ENCODE measurements at regions not wholly inside any gene's neighbourhood (a gene's known extent, or its start where the extent isn't known, plus 50 kb on each side); places are given as distances from the start of the nearest gene placed in this dataset.
A peak's percentile ranks its signal among the peaks of the same experiment; 100 is the strongest.

DNA sequence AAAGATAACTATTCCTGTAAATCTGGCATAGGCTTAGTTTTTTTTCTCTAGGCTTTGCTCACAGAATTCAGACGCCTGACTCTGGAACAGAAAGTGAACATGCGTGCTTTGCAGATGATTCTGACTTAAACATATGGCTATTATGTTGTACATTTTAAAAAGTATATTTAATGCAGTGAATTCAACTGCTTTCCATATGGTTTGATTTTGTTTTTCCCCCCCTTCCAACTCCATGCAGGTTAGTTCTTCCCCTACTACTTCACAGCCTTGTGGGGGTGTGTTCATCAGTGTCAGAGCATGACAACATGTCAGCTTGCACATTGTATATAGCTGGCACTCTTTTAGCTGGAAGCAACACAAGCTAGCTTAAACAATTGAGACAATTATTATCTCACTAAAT lies 226.8 kb downstream of the TMEM167A start:
- DNase-seq = no peak

DNA sequence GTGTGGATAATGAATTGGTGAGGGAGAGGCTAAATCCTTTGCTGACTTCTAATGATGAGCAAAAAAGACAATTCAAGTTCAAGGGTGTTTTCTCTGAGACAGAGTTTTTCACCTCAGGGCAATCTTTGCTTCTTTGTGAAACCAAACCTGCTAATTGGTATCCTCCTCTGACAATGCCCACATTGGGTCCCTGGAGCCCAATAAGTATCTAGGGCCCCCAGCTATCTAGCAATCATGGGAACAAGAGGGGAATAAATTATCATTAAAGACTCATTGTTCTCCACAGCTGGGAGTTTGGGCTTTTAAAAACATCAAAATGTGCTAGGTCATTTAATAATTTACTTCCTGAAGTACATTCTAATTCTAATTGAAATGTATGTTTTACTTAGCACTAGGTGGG lies 227.3 kb downstream of the TMEM167A start:
- DNase-seq = no peak

DNA sequence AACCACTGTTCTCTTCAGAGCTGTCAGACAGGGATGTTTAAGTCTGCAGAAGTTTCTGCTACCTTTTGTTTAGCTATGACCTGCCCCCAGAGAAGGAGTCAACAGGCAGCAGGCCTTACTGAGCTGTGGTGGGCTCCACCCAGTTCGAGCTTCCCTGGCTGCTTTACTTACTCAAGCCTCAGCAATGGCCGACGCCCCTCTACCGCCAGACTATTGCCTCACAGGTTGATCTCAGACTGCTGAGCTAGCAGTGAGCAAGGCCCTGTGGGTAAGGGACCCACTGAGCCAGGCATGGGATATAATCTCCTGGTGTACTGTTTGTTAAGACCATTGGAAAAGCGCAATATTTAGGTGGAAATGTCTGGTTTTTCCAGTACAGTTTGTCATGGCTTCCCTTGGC lies 229.6 kb downstream of the TMEM167A start:
- DNase-seq = no peak

DNA sequence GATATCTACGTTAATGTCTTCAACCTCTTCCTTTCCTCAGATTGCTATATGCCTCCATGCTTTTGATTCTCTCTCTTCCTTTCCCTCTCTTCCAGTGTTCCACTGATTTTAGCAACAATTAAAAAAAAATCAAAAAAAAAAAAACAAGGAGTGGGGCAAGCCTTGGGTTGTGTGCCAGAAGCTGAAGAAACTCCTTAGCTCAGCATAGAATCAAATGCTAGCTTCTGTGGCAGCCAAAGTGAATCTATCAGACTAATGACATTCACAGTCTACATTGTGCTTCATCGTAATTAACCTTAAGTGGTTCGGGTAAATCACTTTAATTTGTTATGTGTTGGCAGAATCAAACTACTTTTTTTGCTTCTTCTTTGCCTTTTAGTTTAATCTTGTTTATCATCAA lies 237.3 kb downstream of the TMEM167A start:
- no peak for DNase-seq

DNA sequence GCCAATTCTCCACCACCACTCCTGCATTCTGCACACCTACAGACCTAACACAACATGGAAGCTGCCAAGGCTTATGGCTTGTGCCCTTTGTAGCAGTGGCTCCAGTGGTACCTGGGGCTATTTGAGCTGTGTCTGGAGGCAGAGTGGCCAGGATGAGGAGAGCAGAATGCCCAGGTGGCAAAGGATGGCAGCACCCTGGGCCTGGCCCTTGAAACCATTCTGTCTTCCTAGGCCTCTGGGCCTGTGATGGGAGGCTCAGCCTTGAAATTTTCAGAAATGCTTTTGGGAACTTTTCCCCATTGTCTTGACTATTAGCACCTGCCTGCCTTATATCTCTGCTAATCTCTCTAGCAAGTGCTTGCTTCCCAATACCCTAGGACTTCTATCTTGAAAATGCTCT lies 241.7 kb downstream of the TMEM167A start:
- no peak for DNase-seq

DNA sequence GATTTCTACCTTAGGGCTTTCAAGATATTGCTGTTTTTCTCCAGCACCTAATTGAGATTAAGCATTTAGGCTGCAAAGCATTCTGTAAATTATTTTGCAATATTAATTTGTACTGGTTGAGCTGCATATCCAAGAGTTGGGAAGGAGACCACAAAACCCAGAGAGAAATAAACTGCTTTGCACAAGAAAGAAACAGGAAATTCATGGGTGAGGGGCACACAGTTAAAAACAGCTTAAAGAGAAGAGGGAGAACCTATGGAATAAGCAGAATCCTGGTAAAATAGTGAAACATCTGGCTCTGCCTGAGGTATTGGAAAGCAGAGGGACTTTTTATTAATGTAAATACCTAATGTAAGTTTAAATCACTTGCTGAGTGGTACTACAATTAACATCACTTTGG lies 243.0 kb downstream of the TMEM167A start:
- DNase-seq = no peak

DNA sequence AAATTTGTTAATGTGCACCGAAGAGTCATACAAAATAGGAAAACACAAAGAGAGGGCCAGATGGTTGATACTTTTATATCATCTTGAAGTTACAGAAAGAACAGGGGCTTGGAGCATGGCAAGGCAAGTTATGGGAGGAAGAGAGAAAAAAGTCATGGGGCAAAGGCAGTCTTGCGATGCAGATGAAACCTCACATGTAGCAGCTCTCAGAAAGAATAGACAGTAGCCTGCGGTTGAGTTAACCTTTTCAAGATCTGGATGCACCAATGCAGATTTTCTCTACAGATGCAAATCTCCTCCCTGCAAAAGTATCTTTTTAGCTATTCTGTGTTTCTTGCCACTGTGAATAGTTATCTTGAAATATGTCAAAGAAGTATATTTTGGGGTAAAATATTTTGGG lies 243.9 kb downstream of the TMEM167A start:
- no peak for DNase-seq

DNA sequence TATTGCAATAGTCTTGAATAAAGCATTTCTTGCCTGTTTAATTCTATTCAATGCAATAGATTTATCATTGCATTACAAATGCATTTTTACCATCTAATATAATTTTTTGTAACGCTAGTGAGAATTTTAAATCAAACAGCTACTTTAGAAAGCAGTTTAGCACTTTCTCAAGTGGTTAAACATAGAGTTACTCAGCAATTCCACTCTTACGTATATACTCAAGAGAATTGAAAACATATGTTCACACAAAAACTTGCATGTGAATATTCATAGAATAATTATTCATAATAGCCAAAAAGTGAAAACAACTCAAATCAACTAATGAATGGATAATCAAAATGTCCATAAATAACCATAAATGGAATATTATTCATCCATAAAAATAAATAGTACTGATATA lies 244.7 kb downstream of the TMEM167A start:
- DNase-seq = no peak

DNA sequence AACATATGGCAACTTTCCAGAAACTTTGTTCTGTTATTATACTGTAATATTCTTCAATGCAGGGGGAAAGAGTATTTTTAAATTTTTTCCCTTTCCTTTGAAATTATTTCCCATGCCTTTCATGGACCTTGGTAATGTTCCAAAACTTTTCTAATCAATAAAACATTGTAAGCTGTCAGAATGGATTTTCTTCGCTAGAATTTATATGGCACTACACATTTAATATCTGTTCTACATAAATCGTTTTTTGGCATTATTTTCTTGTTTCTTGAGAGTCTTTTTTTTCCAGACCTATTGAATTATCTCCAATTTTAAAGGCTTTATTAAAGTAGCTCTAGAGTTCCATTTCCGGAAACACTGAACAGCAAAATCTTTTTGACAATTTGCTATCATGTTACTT lies 249.0 kb downstream of the TMEM167A start:
- DNase-seq = no peak

DNA sequence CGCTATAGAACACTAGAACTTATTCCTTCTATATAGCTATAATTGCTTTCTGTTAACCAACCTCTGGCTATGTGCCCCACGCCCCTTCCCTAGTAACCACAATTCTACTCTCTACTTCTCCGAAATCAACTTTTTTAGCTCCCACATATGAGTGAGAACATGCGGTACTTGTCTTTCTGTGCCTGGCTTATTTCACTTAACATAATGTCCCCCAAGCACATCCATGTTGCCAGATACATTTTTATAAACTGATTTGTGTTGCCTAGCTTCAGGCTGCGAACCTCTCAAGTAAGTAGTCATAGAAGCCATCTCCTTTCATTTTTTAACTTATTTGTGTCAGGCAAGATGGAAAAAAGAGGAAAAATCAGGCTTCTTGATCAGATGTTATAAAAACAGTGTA lies 249.5 kb downstream of the TMEM167A start:
- no peak for DNase-seq

DNA sequence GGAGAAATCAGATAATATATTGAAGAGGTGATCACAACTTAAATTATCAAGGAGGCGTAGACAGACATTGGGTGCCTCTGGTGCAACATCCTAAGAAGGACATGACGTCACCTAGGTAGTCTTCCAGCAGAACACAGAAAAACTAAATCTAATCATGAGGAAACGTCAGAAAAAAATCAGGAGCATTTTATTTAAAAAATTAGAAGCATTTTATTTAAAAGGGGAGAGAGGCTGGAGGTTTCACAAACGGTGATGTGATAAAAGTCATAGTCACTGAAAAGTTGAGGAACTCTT lies 254.6 kb downstream of the TMEM167A start:
- no peak for DNase-seq

DNA sequence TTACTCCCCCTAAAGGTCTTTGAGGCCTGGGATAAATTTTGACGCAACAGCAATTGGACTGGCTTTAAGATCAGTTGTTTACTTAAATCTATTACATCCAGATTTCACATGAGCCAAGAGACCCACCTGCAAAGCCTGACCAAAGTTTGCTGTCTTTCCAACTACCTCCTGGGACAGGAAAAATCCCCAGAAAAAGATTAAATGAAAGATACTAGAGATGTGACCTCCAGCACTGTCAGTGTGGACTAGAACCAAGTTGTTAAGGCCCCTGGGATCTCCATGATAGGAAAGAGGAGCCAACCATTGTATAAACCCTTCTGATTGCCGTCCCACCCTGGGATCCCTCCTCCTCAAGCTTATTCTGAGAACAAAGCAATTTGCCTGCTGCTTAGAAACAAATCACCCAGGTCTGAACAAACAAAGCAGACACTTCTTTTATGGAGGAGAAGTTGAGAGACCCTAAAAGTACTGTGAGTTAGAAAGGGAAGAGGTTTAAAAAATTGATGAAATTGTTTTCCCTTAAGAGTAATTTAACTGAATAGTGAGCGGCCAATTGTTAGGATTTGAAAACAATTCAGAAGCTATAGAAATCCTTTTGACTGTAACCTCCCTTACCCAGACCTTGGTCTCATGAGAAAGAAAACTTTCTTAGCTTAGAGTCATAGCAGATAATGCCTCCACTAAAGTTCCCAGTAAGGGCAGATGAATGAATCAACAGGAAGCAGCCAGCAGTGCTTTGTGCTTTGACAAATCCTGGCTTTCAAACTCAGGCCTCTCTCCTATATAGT lies 255.2 kb downstream of the TMEM167A start:
- no peak for DNase-seq

DNA sequence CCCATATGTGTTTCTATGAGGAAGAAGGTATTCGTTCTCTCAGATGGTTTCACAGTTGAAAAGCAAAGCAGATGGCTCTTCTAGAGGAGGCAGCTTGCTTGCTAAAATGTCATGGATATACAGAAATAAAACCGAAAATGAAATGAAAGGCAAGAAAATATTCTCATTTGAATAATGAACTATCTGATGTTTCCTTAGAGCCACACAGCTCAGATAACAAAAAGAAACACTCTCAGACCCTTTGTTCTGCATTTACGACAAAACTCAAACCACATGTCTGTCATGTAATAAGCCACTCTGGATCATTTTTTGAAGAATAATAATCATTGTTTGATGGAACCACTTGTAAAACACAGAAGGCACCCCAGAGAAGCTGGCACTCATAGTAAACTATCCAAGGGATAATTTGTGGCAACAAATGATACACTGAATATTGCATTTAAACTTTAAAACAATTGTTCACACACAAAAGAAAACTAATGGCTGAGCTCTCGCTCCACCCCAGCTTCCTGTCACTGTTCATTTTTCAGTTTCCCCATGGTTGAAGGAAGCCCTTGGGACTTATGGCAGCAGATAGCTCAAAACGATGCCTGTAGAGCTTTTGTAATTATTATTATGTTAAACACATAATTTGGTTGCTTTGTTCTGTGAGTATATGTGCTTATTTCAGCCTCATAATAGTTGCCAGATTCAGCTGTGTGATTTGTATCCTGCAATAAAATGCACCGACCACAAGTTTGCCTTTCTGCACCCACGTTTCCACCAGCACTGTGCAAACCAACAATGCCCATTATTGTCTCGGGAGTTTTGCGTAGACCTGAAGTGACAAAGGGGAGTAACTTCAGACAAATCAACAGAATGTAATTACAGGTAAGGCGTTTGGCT lies 256.0 kb downstream of the TMEM167A start:
- DNase-seq = no peak

DNA sequence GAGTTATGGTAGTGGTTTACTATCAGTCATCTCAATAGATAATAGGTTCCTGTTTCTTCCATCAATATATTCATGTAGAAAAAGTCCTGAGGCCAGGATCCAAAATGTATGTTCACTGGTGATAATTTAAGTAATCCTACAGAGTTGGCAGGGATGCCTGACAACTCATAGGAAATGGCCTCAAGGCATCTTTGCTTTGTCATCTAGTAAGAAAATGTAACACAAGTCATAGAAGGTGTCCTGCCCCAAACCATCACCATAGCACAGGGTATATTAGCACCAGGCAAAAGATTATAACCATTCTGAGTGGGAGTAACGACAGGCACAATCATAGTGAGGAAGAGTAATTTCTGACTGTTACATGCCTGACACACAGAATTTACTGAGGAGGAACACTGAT lies 257.0 kb downstream of the TMEM167A start:
- no peak for DNase-seq

DNA sequence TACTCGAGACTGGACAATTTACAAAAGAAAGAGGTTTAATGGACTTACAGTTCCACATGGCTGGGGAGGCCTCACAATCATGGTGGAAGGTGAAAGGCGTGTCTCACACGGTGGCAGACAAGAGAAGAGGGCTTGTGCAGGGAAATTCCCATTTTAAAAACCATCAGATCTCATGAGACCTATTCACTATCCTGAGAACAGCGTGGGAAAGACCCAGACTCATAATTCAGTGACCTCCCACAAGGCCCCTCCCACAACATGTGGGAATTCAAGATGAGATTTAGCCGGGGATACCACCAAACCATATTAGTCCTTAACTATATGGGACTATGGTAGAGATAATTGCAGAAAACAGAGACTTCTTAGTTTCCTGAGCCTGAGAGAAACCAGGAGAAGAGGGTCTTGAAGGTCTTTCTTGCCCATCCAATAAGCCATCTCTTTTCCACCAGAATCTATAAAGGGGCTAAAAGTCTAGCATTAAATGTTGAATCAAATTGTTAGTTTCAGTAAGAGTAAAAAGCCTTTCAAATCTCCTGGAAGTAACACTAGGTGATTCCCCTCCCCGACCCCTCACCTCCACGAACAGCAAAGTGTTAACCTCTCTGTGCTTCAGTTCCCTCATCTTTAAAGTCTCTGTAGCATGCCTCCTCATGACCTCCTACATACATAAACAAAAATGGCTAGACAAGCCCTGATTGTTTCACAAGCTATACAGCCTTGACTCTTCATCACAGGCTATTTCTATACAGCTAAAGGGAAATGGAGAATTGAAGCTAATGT lies 259.1 kb downstream of the TMEM167A start:
- DNase-seq = no peak

DNA sequence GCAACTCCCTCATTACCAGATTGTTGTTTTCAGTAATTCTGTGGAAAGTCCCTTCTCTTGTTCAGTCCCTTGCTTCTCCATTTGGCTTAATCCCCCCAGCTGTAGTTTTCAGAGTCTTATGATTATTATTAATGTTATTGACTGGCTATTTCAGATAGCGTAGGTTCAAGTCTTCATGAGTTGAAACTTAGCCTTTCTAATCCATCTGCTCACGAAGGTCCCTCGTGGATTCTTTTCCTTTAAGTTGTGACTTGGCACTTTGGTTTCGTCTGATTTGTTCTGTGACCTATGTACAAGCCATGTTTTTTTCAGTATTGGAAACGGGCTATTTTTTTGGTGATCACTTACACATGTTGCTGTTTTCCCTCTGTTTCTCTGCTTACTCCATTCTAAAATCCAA lies 260.3 kb downstream of the TMEM167A start:
- no peak for DNase-seq

DNA sequence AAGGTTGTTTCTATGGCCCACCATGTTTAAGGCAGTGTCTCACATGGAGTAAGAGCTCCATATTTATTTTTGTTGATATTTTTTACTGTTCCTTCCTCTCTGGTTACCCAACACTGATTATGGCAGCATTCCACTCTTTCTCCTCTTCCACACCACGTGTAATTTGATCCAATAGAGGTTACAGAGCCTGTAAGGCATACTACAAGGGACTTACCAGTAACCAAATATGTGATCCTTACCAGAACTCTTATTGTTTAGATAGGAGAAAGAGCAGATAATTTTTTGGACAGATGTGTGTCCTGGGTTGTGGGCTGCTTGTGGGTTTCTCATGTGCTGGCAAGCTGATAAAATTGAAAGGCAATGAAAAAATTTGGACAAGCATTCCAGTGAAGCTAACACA lies 261.3 kb downstream of the TMEM167A start:
- no peak for DNase-seq

DNA sequence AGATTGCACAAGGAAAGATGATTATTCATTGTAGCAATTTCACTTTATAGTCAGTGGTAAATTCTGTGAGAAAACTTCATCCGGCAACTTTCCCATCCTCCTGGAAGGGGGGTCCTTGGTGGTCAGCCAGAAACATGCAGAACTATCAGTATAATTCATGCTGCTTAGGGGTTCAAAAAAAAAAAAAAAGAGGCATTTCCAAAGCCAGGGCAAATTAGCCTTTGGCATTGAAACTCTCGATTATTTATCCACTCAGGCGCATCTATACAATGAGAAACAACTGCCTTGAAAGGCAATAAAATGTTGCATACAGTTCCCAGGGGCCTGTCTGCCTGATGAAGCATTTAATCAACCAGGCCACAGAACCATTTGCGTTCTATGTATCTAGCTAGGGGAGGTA lies 263.3 kb downstream of the TMEM167A start:
- DNase-seq = peak; percentile 49

DNA sequence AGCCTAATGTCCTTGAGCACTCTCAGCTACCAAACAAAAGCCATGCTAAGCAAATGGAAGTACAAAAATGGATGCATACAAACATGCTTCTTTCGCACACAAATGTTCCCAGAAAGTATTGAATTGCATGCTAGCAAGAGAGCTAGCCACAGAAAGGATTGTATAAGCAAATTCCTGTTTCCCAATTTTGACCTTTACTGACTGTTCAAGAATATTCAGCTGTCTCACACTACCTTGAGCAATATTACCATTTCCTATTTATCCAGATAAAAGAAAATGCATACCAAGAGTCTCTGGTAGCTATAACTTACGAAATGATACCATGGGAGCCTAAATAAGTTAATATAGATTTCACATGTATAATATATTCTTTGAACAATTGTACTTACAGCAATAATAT lies 264.6 kb downstream of the TMEM167A start:
- no peak for DNase-seq

DNA sequence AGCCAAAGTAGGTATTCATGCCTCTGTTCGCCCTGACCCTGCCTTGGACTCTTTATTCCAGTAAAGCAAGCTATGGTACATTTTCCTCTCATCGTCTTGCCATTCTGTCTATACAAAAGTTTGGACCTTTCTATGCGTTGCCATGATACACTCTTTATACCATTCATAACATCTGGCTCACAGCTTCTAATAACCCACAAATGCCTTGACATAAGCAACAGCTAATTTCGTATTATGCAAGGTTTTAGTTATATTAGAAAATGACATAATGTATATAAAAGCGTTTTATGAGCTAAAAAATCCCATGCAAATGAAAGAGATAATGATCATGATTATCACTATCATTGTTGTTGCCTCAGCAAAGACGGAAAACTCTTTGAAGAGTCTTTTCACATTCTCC lies 265.7 kb downstream of the TMEM167A start:
- DNase-seq = no peak

DNA sequence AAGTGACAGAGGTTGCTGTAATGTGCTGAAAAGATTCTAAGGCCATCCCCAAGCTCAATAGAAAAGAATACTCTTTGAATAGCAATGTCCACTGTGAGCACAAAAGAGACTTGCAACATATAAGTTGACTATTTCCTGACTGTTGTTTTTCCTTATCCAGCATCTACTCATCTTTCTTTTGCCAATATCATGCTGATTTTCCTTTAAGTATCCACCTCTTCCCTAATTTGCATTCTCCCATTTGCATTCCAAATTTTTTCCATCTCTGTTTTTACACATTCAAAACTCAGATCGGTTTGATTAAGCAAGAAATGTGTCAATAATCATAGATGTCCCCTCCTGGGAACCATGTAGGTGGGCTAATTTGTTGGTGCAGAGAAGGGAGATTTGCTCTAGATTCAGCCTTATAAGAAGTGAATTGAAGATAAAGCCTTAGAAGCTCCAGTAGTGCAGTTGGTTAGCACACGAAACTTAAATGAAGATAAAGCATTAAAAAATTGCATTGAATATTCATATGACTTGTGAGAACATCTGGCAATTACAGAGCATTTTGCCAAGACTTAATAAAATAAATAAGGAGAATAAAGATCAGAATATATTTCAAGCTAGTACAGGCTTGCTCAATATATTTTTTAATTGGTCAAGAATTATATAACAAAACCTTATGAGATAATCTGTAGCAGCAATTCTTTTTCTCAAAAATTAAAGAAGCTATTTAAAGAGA lies 267.6 kb downstream of the TMEM167A start:
- no peak for DNase-seq

DNA sequence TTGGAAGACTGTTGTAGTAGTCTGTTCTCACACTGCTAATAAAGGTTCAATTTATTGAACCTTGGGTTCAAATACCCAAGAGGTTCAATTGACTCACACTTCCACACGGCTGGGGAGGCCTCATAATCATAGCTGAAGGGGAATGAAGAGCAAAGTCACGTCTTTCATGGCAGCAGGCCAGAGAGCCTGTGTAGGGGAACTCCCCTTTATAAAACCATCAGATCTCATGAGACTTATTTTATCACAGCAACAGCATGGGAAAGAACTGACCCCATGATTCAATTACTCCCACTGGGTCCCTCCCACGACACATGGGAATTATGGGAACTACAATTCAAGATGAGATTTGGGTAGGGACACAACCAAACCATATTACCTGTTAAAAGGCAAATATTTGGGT lies 268.2 kb downstream of the TMEM167A start:
- DNase-seq = no peak
